HEK293T (cell line): ENCODE measurements at regions not wholly inside any gene's neighbourhood (a gene's known extent, or its start where the extent isn't known, plus 50 kb on each side); places are given as distances from the start of the nearest gene placed in this dataset.

Experiments used
- ARNT ChIP-seq: fragments of 450-650 bp; IDR thresholded peaks from 2 replicates; pipeline ENCODE4 v1.6.1; 2017; ENCODE audit warnings: mild to moderate bottlenecking
- NFRKB ChIP-seq: fragments of 450-650 bp; IDR thresholded peaks from 2 replicates; pipeline ENCODE4 v1.6.1; 2016; ENCODE audit warnings: mild to moderate bottlenecking, moderate library complexity
- TARDBP ChIP-seq: fragments of 450-650 bp; IDR thresholded peaks from 2 replicates; pipeline ENCODE4 v1.6.1; 2016

GRCh38 chr1:244782056-244782455 is 53.4 kb upstream of the COX20 start:
- TF ChIP-seq ARNT = no peak
- TF ChIP-seq TARDBP = no peak
- no peak for TF ChIP-seq NFRKB
